HCT116 (cell line): ENCODE measurements at regions not wholly inside any gene's neighbourhood (a gene's known extent, or its start where the extent isn't known, plus 50 kb on each side); places are given as distances from the start of the nearest gene placed in this dataset.

Source experiments
- ATAC-seq: fragments of 200-7000 bp; cut with Tn5 transposase; 2 replicates; pipeline ENCODE4 v1.9.1; 2020; ENCODE audit warnings: mild to moderate bottlenecking, moderate library complexity
- BruUV-seq: library from RNA; stranded (reverse); fragments of 400-500 nt; replicated peaks from 2 replicates; lab custom pipeline; 2021; lab: Mats Ljungman, UMichigan
- CTCF ChIA-PET: fragments of 300-600 bp; sonication (Branson Sonifier 250); formaldehyde crosslinking; loops from one replicate; lab custom pipeline; 2021; ENCODE audit warnings: antibody characterized with exemption; lab: Charles Lee
- POLR2A ChIA-PET: fragments of 300-600, 350-600 bp; sonication (Branson Sonifier 250); formaldehyde crosslinking; loops from one replicate; lab custom pipeline; 2021; ENCODE audit warnings: antibody characterized with exemption; lab: Charles Lee
- RAD21 ChIA-PET, 2 experiments: fragments of 300-600 bp; sonication (Branson Sonifier 250); formaldehyde crosslinking; loops; one replicate each; lab custom pipeline; 2023; ENCODE audit warnings: low total read pairs in 2 of 2; ENCODE audit not compliant: uncharacterized antibody in 2 of 2, unreplicated experiment in 2 of 2, low non-redundant PET in 1 of 2; lab: Charles Lee
- DNase-seq: peaks from one replicate; pipeline ENCODE4 v3.0.0-alpha.2; 2010; ENCODE audit warnings: low read depth, low spot score
- H2AFZ ChIP-seq: fragments of 200-600 bp; shearing (Covaris generic), sonication (generic); 2 replicates; pipeline ENCODE4 v1.6.1; 2017; ENCODE audit warnings: low read depth, mixed run types, mixed read lengths, antibody characterized with exemption, low read length; ENCODE audit not compliant: poor library complexity, severe bottlenecking
- H3K27ac ChIP-seq: 2 replicates; pipeline ENCODE4 v1.5.1; 2012; ENCODE audit warnings: low read depth, low read length
- H3K27me3 ChIP-seq: fragments of 200-600 bp; sonication (generic); 2 replicates; pipeline ENCODE4 v1.6.1; 2016; ENCODE audit warnings: mixed run types, low read length, mixed read lengths; ENCODE audit not compliant: insufficient read depth
- H3K36me3 ChIP-seq, 2 experiments: fragments of 200-500 bp in 1 of 2; fragments of 200-600 bp in 1 of 2; sonication (Bioruptor generic) in 1 of 2; sonication (generic) in 1 of 2; 2 replicates each; pipeline versions ENCODE4 v1.5.1 to v1.6.1; 2014 to 2016; ENCODE audit warnings: low read length in 2 of 2, inconsistent platforms in 1 of 2, mixed read lengths in 1 of 2, mixed run types in 1 of 2; ENCODE audit not compliant: insufficient read depth in 2 of 2, control insufficient read depth in 1 of 2
- H3K4me1 ChIP-seq, 2 experiments: fragments of 200-600 bp in 1 of 2; sonication (generic) in 1 of 2; 2 replicates each; pipeline versions ENCODE4 v1.5.1 to v1.6.1; 2012 to 2017; ENCODE audit warnings: low read length in 2 of 2, inconsistent platforms in 1 of 2, mild to moderate bottlenecking in 1 of 2, mixed read lengths in 1 of 2, mixed run types in 1 of 2, moderate library complexity in 1 of 2; ENCODE audit not compliant: insufficient read depth in 2 of 2, control insufficient read depth in 1 of 2
- H3K4me2 ChIP-seq: fragments of 200-600 bp; sonication (generic); 2 replicates; pipeline ENCODE4 v1.6.1; 2017; ENCODE audit warnings: mixed run types, low read length, mixed read lengths
- H3K4me3 ChIP-seq, 2 experiments: fragments of 200-600 bp in 1 of 2; sonication (generic) in 1 of 2; replicated peaks in 1 of 2; 2 replicates each; pipeline ENCODE4 v1.5.1; 2011 to 2016; ENCODE audit warnings: low read length in 2 of 2, control low read depth in 1 of 2, low read depth in 1 of 2, mild to moderate bottlenecking in 1 of 2, mixed read lengths in 1 of 2, mixed run types in 1 of 2
- H3K79me2 ChIP-seq: fragments of 200-600 bp; sonication (generic); 2 replicates; pipeline ENCODE4 v1.6.1; 2017; ENCODE audit warnings: mild to moderate bottlenecking, mixed run types, low read length, moderate library complexity, mixed read lengths; ENCODE audit not compliant: insufficient read depth
- H3K9ac ChIP-seq: fragments of 200-600 bp; sonication (generic); 2 replicates; pipeline ENCODE4 v1.6.1; 2016; ENCODE audit warnings: low read length, mixed read lengths
- H3K9me2 ChIP-seq: fragments of 200-600 bp; sonication (generic), shearing (Covaris generic); 2 replicates; pipeline ENCODE4 v1.6.1; 2017; ENCODE audit warnings: mixed run types, mild to moderate bottlenecking, moderate library complexity; ENCODE audit not compliant: insufficient read depth
- H3K9me3 ChIP-seq, 2 experiments: fragments of 200-500 bp in 1 of 2; fragments of 200-600 bp in 1 of 2; sonication (Bioruptor generic) in 1 of 2; sonication (generic) in 1 of 2; 2 replicates each; pipeline ENCODE4 v1.6.1; 2014 to 2017; ENCODE audit warnings: low read length in 2 of 2, mixed read lengths in 2 of 2, inconsistent platforms in 1 of 2, low read depth in 1 of 2, mild to moderate bottlenecking in 1 of 2, mixed run types in 1 of 2, moderate library complexity in 1 of 2; ENCODE audit not compliant: control insufficient read depth in 1 of 2, insufficient read depth in 1 of 2
- H4K20me1 ChIP-seq: fragments of 200-600 bp; sonication (generic), shearing (Covaris generic); 2 replicates; pipeline ENCODE4 v1.6.1; 2017; ENCODE audit warnings: mixed run types, mild to moderate bottlenecking, moderate library complexity; ENCODE audit not compliant: insufficient read depth
- CBX3 ChIP-seq: IDR thresholded peaks from 2 replicates; pipeline ENCODE4 v1.6.1; 2012; ENCODE audit warnings: low read depth
- EGR1 ChIP-seq: IDR thresholded peaks from 2 replicates; pipeline ENCODE4 v1.6.1; 2012; ENCODE audit warnings: low read depth
- ELF1 ChIP-seq: IDR thresholded peaks from 2 replicates; pipeline ENCODE4 v1.6.1; 2012; ENCODE audit warnings: low read depth, borderline replicate concordance
- JUND ChIP-seq: IDR thresholded peaks from 2 replicates; pipeline ENCODE4 v1.6.1; 2012
- POLR2A ChIP-seq: IDR thresholded peaks from 2 replicates; pipeline ENCODE4 v1.7.0; 2011; ENCODE audit warnings: borderline replicate concordance; ENCODE audit not compliant: insufficient read depth, insufficient read length; ENCODE audit errors: extremely low read depth
- RAD21 ChIP-seq: IDR thresholded peaks from 2 replicates; pipeline ENCODE4 v1.6.1; 2012; ENCODE audit warnings: low read depth, mild to moderate bottlenecking
- SIN3A ChIP-seq: IDR thresholded peaks from 2 replicates; pipeline ENCODE4 v1.6.1; 2012; ENCODE audit warnings: low read depth
- SP1 ChIP-seq: IDR thresholded peaks from 2 replicates; pipeline ENCODE4 v1.6.1; 2012; ENCODE audit warnings: low read depth
- TCF7L2 ChIP-seq: IDR thresholded peaks from 2 replicates; pipeline ENCODE4 v1.7.0; 2011; ENCODE audit warnings: borderline replicate concordance, inconsistent platforms; ENCODE audit not compliant: insufficient read depth, insufficient read length; ENCODE audit errors: extremely low read depth
- YY1 ChIP-seq: IDR thresholded peaks from 2 replicates; pipeline ENCODE4 v1.6.1; 2011; ENCODE audit warnings: low read length, low read depth, moderate library complexity, mild to moderate bottlenecking; ENCODE audit not compliant: insufficient replicate concordance; ENCODE audit errors: extremely low read depth
- intact Hi-C: fragments of 100-400 bp; cut with micrococcal nuclease; formaldehyde crosslinking; loops from 2 replicates; pipeline ENCODE4 v1.10.0; 2022
- TF ChIP-seq, protein P1 (sequence below), 3 experiments: fragments of 200-600 bp in 1 of 3; sonication (generic) in 1 of 3; IDR thresholded peaks in 2 of 3; conservative IDR thresholded peaks in 1 of 3; 2 replicates each; pipeline ENCODE4 v1.5.1; 2012 to 2017; ENCODE audit warnings: low read depth in 2 of 3, low read length in 2 of 3, antibody characterized with exemption in 1 of 3, borderline replicate concordance in 1 of 3, control low read depth in 1 of 3, mild to moderate bottlenecking in 1 of 3, mixed read lengths in 1 of 3, mixed run types in 1 of 3, moderate library complexity in 1 of 3; ENCODE audit not compliant: insufficient read depth in 1 of 3

DNA sequence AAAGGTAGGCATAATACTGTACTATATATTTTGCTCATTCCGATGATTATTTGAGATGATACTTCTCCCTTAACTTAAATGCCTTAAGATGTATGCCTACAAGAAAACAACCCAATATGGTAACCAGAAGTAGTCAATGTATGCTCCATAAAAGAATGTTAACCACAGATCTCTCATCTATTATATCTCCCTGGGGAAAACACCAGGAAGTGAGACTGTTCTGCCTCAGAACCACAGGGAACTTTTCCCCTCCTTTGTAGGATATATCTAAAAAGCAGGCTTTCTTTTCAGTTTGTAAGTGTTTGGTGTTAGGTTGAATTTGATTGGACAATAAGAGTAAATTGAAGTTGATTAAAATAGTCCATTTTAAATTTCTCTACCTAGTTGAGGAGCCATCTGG is 1160.5 kb upstream of the NXPH2 start:
- DNase-seq = no peak
- no peak overlapping the region for H2AFZ ChIP-seq
- TF ChIP-seq JUND (no peak), POLR2A (no peak), ELF1 (no peak), RAD21 (no peak), EGR1 (no peak), SP1 (no peak), YY1 (no peak), CBX3 (no peak), SIN3A (no peak)
- TF ChIP-seq, protein P1, sequence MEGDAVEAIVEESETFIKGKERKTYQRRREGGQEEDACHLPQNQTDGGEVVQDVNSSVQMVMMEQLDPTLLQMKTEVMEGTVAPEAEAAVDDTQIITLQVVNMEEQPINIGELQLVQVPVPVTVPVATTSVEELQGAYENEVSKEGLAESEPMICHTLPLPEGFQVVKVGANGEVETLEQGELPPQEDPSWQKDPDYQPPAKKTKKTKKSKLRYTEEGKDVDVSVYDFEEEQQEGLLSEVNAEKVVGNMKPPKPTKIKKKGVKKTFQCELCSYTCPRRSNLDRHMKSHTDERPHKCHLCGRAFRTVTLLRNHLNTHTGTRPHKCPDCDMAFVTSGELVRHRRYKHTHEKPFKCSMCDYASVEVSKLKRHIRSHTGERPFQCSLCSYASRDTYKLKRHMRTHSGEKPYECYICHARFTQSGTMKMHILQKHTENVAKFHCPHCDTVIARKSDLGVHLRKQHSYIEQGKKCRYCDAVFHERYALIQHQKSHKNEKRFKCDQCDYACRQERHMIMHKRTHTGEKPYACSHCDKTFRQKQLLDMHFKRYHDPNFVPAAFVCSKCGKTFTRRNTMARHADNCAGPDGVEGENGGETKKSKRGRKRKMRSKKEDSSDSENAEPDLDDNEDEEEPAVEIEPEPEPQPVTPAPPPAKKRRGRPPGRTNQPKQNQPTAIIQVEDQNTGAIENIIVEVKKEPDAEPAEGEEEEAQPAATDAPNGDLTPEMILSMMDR (IDR thresholded peaks at IDR 0.05 in 2 of 3, conservative IDR thresholded peaks at IDR 0.05 in 1 of 3; ENCODE audit: borderline replicate concordance in 1 of 3, insufficient read depth in 1 of 3, low read depth in 2 of 3, low read length in 2 of 3) = no peak
- H3K27me3 ChIP-seq = no peaks in the 10 kb centered on the region
- H3K9ac ChIP-seq = no peak overlapping the region
- BruUV-seq = no TSS peak
- H3K36me3 ChIP-seq = no peaks in the 10 kb centered on the region
- ChIA-PET RAD21 (no interaction called here), CTCF (no interaction called here), POLR2A (no interaction called here)
- no peak overlapping the region for H3K4me3 ChIP-seq
- no peak for ATAC-seq
- H4K20me1 ChIP-seq = no peaks in the 10 kb centered on the region
- no peaks in the 10 kb centered on the region for H3K9me3 ChIP-seq
- intact Hi-C loops = no loop called here
- H3K4me2 ChIP-seq = no peak overlapping the region
- no peaks in the 10 kb centered on the region for H3K79me2 ChIP-seq
- H3K27ac ChIP-seq = no peak overlapping the region
- no peaks in the 10 kb centered on the region for H3K9me2 ChIP-seq
- no peaks in the 10 kb centered on the region for H3K4me1 ChIP-seq

DNA sequence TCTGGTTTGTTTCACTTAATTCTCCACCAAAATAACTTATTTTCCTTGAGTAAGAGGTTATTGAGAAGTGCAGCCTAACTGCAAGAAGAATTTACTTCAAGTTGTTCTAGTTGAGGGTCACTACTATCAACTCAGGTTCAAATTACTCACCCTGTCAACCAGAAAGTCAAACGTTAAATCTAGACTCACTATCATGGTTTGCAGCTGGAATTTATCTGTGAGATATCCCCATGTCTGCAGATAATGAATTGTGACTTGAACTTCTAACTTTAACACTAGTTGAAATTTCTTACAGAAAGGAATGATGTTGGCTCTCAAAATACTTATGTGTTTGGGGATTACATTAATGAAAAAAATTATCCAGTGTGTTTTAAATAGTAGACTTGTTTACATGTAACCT is 1145.7 kb upstream of the NXPH2 start:
- ChIA-PET CTCF (no interaction called here), POLR2A (no interaction called here), RAD21 (no interaction called here)
- Histone ChIP-seq H4K20me1 (no peaks in the 10 kb centered on the region), H3K27me3 (no peaks in the 10 kb centered on the region), H3K9ac (no peak overlapping the region), H3K9me2 (no peaks in the 10 kb centered on the region), H3K4me1 (no peaks in the 10 kb centered on the region), H3K36me3 (no peaks in the 10 kb centered on the region), H3K9me3 (no peaks in the 10 kb centered on the region), H3K4me2 (no peak overlapping the region), H3K4me3 (no peak overlapping the region), H3K27ac (no peak overlapping the region), H3K79me2 (no peaks in the 10 kb centered on the region), H2AFZ (no peak overlapping the region)
- TF ChIP-seq EGR1 = no peak
- TF ChIP-seq TCF7L2 = no peak
- BruUV-seq = no TSS peak
- no peak for ATAC-seq
- intact Hi-C loops = no loop called here
- DNase-seq = no peak
